ENCODE measurements at regions not wholly inside any gene's neighbourhood (a gene's known extent, or its start where the extent isn't known, plus 50 kb on each side); places are given as distances from the start of the nearest gene placed in this dataset.
A peak's percentile ranks its signal among the peaks of the same experiment; 100 is the strongest.

GRCh38 chr5:128631771-128632170, 93.7 kb upstream of the FBN2 start:
- Histone ChIP-seq H3K18ac (ENCODE audit: low read depth, low read length) (no peak overlapping the region), H2BK15ac (ENCODE audit: low read depth, low read length) (0 out of 3 replicates have a peak overlapping the region, but pooled peaks have one; percentile 57), H3K27me3 (ENCODE audit: control insufficient read depth, insufficient read depth, low read length) (no peaks in the 10 kb centered on the region), H4K91ac (ENCODE audit: insufficient read depth, low read depth, low read length) (no peak overlapping the region), H3K36me3 (ENCODE audit: control insufficient read depth, insufficient read depth, low read length) (no peaks in the 10 kb centered on the region), H2AFZ (replicated peaks; ENCODE audit: low read length, poor library complexity) (no peak overlapping the region), H3K14ac (replicated peaks; ENCODE audit: low read depth, low read length) (no peak overlapping the region), H3K9ac (ENCODE audit: low read depth, low read length) (no peak overlapping the region), H3K9me1 (ENCODE audit: insufficient read depth, low read length) (no peaks in the 10 kb centered on the region), H3K56ac (ENCODE audit: extremely low read depth, insufficient read depth, low read length) (no peak overlapping the region), H3K4me1 (ENCODE audit: control insufficient read depth, insufficient read depth, low read length) (0 out of 2 replicates have a peak, but pooled peaks cover 2% of the 10 kb centered on the region), H2BK5ac (ENCODE audit: low read depth, low read length, poor library complexity, severe bottlenecking) (no peak overlapping the region), H3K23ac (ENCODE audit: low read depth, low read length) (no peak overlapping the region), H3K27ac (ENCODE audit: insufficient read depth, low read length) (no peak overlapping the region), H4K20me1 (ENCODE audit: insufficient read depth, low read length) (no peaks in the 10 kb centered on the region), H2AK5ac (ENCODE audit: low read depth, low read length) (peak overlapping the region; percentile 24; the same call in 1 of the 2 replicates), H3K4me2 (ENCODE audit: low read depth, low read length) (no peak overlapping the region), H2AK9ac (replicated peaks; ENCODE audit: low read depth, low read length, poor library complexity) (no peak overlapping the region), H4K5ac (ENCODE audit: low read depth, low read length) (no peak overlapping the region), H4K8ac (ENCODE audit: low read depth in 2 of 2, low read length in 2 of 2) (no peak overlapping the region), H2BK20ac (ENCODE audit: low read depth, low read length) (no peak overlapping the region), H3K79me1 (ENCODE audit: low read depth in 1 of 2, low read length in 2 of 2) (no peaks in the 10 kb centered on the region), H3K4me3 (ENCODE audit: insufficient read depth, low read depth, low read length) (no peak overlapping the region), H3K9me3 (ENCODE audit: control insufficient read depth, insufficient read depth, low read length) (no peaks in the 10 kb centered on the region), H3K4ac (ENCODE audit: low read depth, low read length) (no peak overlapping the region), H2BK120ac (ENCODE audit: low read depth, low read length) (no peak overlapping the region)
- POLR2A ChIA-PET (ENCODE audit: unreplicated experiment), result no interaction called here
- intact Hi-C loops (cut with micrococcal nuclease) (no loop called here), dilution Hi-C loops (cut with HindIII; ENCODE audit: low sequenced_read_pairs, unreplicated experiment) (no loop called here), in situ Hi-C loops (cut with MboI; ENCODE audit: low sequenced_read_pairs) (no loop called here)
- DNase-seq (no peak), ATAC-seq (ENCODE audit: low read depth) (no peak)
- no CpG with 5 or more reads among the region's 1 CpG for WGBS, 2 experiments (ENCODE audit: extremely low coverage in 2 of 2, insufficient read length in 1 of 2)
- TF ChIP-seq POLR2A (IDR thresholded peaks at IDR 0.05; ENCODE audit: low read depth, low read length) (no peak), SMC3 (IDR thresholded peaks at IDR 0.05; ENCODE audit: low read depth, low read length) (no peak), BHLHE40 (IDR thresholded peaks at IDR 0.05; ENCODE audit: low read depth, low read length) (no peak), RAD21 (IDR thresholded peaks at IDR 0.05; ENCODE audit: low read length) (no peak), FOS (IDR thresholded peaks at IDR 0.05; ENCODE audit: low read depth, low read length) (no peak), USF2 (IDR thresholded peaks at IDR 0.05; ENCODE audit: low read depth, low read length) (no peak), CHD1 (IDR thresholded peaks at IDR 0.05; ENCODE audit: low read depth, low read length) (no peak), CEBPB (IDR thresholded peaks at IDR 0.05; ENCODE audit: low read depth, low read length) (no peak), RFX5 (IDR thresholded peaks at IDR 0.05; ENCODE audit: low read depth, low read length) (no peak), RCOR1 (IDR thresholded peaks at IDR 0.05; ENCODE audit: insufficient replicate concordance, low read length) (no peak), MAFK (IDR thresholded peaks at IDR 0.05; ENCODE audit: low read depth, low read length) (no peak), MXI1 (IDR thresholded peaks at IDR 0.05; ENCODE audit: borderline replicate concordance, low read depth, low read length) (no peak), NFE2L2 (IDR thresholded peaks at IDR 0.05; ENCODE audit: low read depth, low read length) (no peak), MAZ (IDR thresholded peaks at IDR 0.05; ENCODE audit: borderline replicate concordance, low read depth, low read length) (no peak), ELK1 (IDR thresholded peaks at IDR 0.05; ENCODE audit: borderline replicate concordance, low read depth, low read length) (no peak)
- TF ChIP-seq, protein P1, sequence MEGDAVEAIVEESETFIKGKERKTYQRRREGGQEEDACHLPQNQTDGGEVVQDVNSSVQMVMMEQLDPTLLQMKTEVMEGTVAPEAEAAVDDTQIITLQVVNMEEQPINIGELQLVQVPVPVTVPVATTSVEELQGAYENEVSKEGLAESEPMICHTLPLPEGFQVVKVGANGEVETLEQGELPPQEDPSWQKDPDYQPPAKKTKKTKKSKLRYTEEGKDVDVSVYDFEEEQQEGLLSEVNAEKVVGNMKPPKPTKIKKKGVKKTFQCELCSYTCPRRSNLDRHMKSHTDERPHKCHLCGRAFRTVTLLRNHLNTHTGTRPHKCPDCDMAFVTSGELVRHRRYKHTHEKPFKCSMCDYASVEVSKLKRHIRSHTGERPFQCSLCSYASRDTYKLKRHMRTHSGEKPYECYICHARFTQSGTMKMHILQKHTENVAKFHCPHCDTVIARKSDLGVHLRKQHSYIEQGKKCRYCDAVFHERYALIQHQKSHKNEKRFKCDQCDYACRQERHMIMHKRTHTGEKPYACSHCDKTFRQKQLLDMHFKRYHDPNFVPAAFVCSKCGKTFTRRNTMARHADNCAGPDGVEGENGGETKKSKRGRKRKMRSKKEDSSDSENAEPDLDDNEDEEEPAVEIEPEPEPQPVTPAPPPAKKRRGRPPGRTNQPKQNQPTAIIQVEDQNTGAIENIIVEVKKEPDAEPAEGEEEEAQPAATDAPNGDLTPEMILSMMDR (conservative IDR thresholded peaks at IDR 0.05; ENCODE audit: low read depth, low read length), result no peak
- CTCF ChIA-PET, result no interaction called here
- BruUV-seq (replicated peaks), result no TSS peak
